ENCODE measurements at regions not wholly inside any gene's neighbourhood (a gene's known extent, or its start where the extent isn't known, plus 50 kb on each side); places are given as distances from the start of the nearest gene placed in this dataset.

GRCh38 chr6:151723152-151723551, 84.3 kb upstream of the ESR1 start:
- H3K9me3 Mint-ChIP-seq (ENCODE audit: low read depth), result no peaks in the 10 kb centered on the region
- no peak for DNase-seq (ENCODE audit: low spot score)
- H3K4me3 Mint-ChIP-seq (ENCODE audit: unreplicated experiment), result no peak overlapping the region
- peaks cover 20% of the 10 kb centered on the region for H3K27me3 Mint-ChIP-seq (ENCODE audit: low read depth)
- no peaks in the 10 kb centered on the region for H3K36me3 Mint-ChIP-seq (ENCODE audit: low read depth)
- no peaks in the 10 kb centered on the region for H3K4me1 Mint-ChIP-seq (ENCODE audit: low read depth)
- TF ChIP-seq, protein P1, sequence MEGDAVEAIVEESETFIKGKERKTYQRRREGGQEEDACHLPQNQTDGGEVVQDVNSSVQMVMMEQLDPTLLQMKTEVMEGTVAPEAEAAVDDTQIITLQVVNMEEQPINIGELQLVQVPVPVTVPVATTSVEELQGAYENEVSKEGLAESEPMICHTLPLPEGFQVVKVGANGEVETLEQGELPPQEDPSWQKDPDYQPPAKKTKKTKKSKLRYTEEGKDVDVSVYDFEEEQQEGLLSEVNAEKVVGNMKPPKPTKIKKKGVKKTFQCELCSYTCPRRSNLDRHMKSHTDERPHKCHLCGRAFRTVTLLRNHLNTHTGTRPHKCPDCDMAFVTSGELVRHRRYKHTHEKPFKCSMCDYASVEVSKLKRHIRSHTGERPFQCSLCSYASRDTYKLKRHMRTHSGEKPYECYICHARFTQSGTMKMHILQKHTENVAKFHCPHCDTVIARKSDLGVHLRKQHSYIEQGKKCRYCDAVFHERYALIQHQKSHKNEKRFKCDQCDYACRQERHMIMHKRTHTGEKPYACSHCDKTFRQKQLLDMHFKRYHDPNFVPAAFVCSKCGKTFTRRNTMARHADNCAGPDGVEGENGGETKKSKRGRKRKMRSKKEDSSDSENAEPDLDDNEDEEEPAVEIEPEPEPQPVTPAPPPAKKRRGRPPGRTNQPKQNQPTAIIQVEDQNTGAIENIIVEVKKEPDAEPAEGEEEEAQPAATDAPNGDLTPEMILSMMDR (IDR thresholded peaks at IDR 0.05), result no peak
- H3K27ac Mint-ChIP-seq (ENCODE audit: unreplicated experiment), result no peak overlapping the region

DNA sequence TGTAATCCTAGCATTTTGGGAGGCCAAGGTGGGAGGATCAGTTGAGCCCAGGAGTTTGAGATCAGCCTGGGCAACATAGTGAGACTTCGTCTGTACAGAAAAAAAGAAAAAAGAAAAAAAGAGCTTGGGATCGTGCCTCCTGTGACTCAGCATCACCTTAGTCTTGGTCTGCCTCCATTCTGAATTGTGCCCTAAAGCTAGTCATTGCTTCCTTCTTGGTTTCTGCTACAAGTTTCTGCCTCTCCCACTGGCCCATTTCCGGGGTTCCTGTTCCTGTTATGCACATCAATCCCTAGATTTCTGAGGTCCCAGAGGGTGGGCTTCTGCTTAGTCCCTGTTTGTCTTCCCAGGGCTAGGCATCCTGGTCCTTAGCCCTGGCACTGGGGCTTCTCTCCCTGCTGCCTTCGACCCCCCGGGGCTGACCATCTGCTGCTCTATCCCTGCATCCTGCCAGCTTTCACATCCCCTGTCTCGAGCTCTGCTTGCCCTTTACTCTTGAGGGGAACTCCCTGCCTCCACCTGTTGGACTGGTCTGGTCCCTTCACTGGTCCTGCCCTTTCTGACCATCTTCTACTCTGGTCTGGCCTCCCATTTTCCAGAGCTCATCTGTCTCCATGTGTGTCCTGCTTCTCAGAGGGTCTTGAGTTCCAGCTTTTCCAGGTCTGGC, 77.5 kb upstream of the ESR1 start:
- TF ChIP-seq, protein P1 (IDR thresholded peaks at IDR 0.05), result no peak
- no peak for DNase-seq (ENCODE audit: low spot score)
- Mint-ChIP-seq H3K9me3 (ENCODE audit: low read depth) (no peaks in the 10 kb centered on the region), H3K36me3 (ENCODE audit: low read depth) (no peaks in the 10 kb centered on the region), H3K27me3 (ENCODE audit: low read depth) (peaks cover 8% of the 10 kb centered on the region), H3K4me1 (ENCODE audit: low read depth) (no peaks in the 10 kb centered on the region), H3K27ac (ENCODE audit: unreplicated experiment) (no peak overlapping the region), H3K4me3 (ENCODE audit: unreplicated experiment) (no peak overlapping the region)

- Mint-ChIP-seq H3K27me3 (ENCODE audit: low read depth) (peaks cover 8% of the 10 kb centered on the region), H3K36me3 (ENCODE audit: low read depth) (no peaks in the 10 kb centered on the region), H3K27ac (ENCODE audit: unreplicated experiment) (no peak overlapping the region), H3K9me3 (ENCODE audit: low read depth) (no peaks in the 10 kb centered on the region), H3K4me1 (ENCODE audit: low read depth) (no peaks in the 10 kb centered on the region), H3K4me3 (ENCODE audit: unreplicated experiment) (no peak overlapping the region)
- no peak for DNase-seq (ENCODE audit: low spot score)
- TF ChIP-seq, protein P1 (IDR thresholded peaks at IDR 0.05), result no peak
These were observed 77.0 kb upstream of the ESR1 start for GRCh38 chr6:151730496-151730870.

- TF ChIP-seq, protein P1 (IDR thresholded peaks at IDR 0.05), result no peak
- Mint-ChIP-seq H3K36me3 (ENCODE audit: low read depth) (no peaks in the 10 kb centered on the region), H3K4me3 (ENCODE audit: unreplicated experiment) (no peak overlapping the region), H3K4me1 (ENCODE audit: low read depth) (no peaks in the 10 kb centered on the region), H3K9me3 (ENCODE audit: low read depth) (no peaks in the 10 kb centered on the region), H3K27me3 (ENCODE audit: low read depth) (peaks cover 7% of the 10 kb centered on the region), H3K27ac (ENCODE audit: unreplicated experiment) (no peak overlapping the region)
- DNase-seq (ENCODE audit: low spot score), result no peak
These were observed 76.2 kb upstream of the ESR1 start for GRCh38 chr6:151731313-151731712.

DNA sequence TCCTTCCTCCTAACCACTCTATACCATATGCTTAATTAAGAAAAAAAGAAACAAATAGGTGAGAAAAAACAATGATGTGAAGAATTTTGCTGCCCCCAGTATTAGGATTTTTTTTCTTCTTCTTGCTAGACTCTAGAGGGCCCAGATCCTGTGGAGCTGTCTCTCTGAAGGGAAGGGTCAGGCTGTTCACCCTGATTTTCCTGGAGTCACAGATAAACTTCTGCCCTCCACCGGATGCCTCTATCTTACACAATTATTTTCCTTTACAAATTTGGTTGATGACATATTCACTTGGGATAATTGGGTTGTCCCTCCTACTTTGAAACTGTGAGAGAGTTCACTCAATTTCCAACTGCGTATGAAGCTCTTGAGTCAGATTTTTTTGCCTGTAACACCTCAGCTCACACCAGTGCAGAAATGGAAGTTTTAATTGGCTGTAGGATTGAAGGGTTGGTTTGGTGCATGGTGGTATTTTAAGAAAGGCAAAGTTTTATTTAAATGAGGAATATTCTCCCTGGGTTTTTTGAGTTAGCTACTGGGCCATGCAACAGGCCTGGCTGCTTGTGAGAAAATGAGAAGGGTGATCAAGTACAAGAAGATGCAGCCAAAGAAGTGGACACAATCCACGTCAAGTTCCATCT, 73.7 kb upstream of the ESR1 start:
- Mint-ChIP-seq H3K4me3 (ENCODE audit: unreplicated experiment) (no peak overlapping the region), H3K9me3 (ENCODE audit: low read depth) (no peaks in the 10 kb centered on the region), H3K27me3 (ENCODE audit: low read depth) (peaks cover 14% of the 10 kb centered on the region), H3K27ac (ENCODE audit: unreplicated experiment) (no peak overlapping the region), H3K4me1 (ENCODE audit: low read depth) (no peaks in the 10 kb centered on the region), H3K36me3 (ENCODE audit: low read depth) (no peaks in the 10 kb centered on the region)
- no peak for DNase-seq (ENCODE audit: low spot score)
- TF ChIP-seq, protein P1 (IDR thresholded peaks at IDR 0.05), result no peak
